ENCODE measurements at regions not wholly inside any gene's neighbourhood (a gene's known extent, or its start where the extent isn't known, plus 50 kb on each side); places are given as distances from the start of the nearest gene placed in this dataset.
"Not testable (repeated sequence)": the region's sequence is repeated elsewhere in the genome, so short reads cannot be mapped to it uniquely, and the experiment has no call there.

DNA sequence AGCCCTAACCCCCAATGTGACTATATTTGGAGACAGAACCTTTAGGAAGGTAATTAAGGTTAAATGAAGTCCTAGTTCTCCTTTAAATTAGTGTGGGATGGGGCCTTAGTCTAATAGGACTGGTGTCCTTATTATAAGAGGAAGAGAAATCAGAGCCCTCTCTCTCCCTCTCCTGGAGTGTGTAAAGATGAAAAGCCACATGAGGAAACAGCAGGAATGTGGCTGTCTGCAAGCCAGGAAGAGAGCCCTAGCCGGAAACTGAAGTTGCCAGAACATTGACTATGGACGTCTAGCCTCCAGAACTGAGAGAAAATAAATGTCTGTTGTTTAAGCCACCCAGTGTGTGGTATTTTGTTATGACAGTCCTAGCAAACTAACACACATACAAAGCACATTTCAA lies 802.9 kb upstream of the AMELY start:
- TF ChIP-seq POLR2A (IDR thresholded peaks at IDR 0.05) = no peak
- TF ChIP-seq, protein P1, sequence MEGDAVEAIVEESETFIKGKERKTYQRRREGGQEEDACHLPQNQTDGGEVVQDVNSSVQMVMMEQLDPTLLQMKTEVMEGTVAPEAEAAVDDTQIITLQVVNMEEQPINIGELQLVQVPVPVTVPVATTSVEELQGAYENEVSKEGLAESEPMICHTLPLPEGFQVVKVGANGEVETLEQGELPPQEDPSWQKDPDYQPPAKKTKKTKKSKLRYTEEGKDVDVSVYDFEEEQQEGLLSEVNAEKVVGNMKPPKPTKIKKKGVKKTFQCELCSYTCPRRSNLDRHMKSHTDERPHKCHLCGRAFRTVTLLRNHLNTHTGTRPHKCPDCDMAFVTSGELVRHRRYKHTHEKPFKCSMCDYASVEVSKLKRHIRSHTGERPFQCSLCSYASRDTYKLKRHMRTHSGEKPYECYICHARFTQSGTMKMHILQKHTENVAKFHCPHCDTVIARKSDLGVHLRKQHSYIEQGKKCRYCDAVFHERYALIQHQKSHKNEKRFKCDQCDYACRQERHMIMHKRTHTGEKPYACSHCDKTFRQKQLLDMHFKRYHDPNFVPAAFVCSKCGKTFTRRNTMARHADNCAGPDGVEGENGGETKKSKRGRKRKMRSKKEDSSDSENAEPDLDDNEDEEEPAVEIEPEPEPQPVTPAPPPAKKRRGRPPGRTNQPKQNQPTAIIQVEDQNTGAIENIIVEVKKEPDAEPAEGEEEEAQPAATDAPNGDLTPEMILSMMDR (IDR thresholded peaks at IDR 0.05) = no peak
- Histone ChIP-seq H3K4me3 (no peak overlapping the region), H3K27me3 (no peaks in the 10 kb centered on the region), H3K36me3 (no peaks in the 10 kb centered on the region), H3K4me1 (no peaks in the 10 kb centered on the region), H3K27ac (no peak overlapping the region), H3K9me3 (no peaks in the 10 kb centered on the region)
- intact Hi-C loops (cut with DNase I) = no loop called here
- WGBS (ENCODE audit: insufficient coverage, low coverage, low lambda C conversion rate, missing lambda C conversion rate) = no CpG with 5 or more reads among the region's 2 CpGs
- ATAC-seq (no peak), DNase-seq (no peak)

DNA sequence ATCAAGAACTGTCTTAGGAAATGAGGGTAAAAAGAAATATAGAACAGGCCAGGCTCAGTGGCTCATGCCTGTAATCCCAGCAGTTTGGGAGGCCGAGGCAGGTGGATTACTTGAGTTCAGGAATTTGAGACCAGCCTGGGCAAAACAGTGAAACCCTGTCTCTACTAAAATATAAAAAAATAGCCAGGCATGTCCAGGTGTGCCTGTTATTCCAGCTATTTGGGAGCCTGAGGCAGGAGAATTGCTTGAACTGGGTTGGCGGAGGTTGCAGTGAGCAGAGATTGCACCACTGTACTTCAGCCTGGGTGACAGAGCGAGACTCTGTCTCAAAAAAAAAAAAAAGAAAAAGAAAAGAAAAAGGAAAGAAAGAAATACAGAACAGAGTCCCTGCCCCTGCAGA lies 802.2 kb upstream of the AMELY start:
- H3K4me3 ChIP-seq; DNase-seq; H3K9me3 ChIP-seq; intact Hi-C loops (cut with DNase I); ATAC-seq; H3K27me3 ChIP-seq; H3K4me1 ChIP-seq; H3K27ac ChIP-seq; H3K36me3 ChIP-seq: not testable (repeated sequence)
- WGBS (ENCODE audit: insufficient coverage, low coverage, low lambda C conversion rate, missing lambda C conversion rate) = no CpG with 5 or more reads among the region's 3 CpGs

DNA sequence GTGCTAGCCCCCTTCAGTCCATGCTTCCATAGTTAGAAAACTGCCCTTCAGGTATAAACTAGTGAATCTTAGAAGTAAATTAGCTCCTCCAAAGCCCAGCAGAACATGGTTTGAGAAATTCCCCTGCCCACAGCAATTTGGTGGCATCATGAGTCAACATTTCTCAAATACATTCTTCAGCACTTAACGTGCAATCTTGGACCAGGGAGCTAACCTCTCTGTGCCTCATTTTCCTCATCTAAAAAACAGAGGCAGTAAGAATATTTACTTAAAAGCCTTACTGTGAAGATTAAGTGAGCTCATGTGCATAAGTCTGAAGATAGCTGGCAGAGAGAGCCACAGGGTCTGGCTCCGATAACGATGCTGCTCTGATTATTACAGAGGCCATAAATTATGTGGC lies 800.7 kb upstream of the AMELY start:
- H3K4me3 ChIP-seq = no peak overlapping the region
- ATAC-seq (no peak), DNase-seq (no peak)
- no peak overlapping the region for H3K27ac ChIP-seq
- H3K4me1 ChIP-seq = no peaks in the 10 kb centered on the region
- H3K27me3 ChIP-seq = no peaks in the 10 kb centered on the region
- intact Hi-C loops (cut with DNase I) = no loop called here
- TF ChIP-seq, protein P1 (IDR thresholded peaks at IDR 0.05) = no peak
- no peak for TF ChIP-seq POLR2A (IDR thresholded peaks at IDR 0.05)
- no peaks in the 10 kb centered on the region for H3K36me3 ChIP-seq
- H3K9me3 ChIP-seq = no peaks in the 10 kb centered on the region
- no CpG with 5 or more reads among the region's 3 CpGs for WGBS (ENCODE audit: insufficient coverage, low coverage, low lambda C conversion rate, missing lambda C conversion rate)

DNA sequence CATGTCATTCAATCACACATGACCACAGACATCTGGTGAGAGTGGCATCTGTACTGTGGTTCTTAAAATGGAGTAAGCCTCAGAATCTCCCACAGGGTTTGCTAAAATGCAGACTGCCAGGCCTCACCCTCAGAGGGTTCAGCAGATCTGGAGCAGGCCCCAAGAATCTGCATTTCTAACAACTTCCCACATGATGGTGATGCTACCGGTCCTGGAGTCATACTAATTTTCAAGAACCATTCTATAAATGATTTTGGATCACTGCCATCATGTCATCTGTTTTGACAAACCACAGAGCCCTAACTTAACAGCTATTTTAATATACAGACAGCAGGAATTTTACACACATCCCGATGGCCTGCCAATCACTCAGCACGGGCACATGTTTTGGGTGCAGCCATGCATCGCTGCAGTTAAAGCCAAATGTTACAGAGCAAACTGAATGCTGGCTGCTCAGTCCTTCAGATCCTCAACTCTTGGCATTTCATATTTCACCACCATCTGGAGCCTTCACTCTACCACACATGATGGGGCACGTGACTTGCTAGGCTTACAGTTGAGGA lies 792.1 kb upstream of the AMELY start:
- Histone ChIP-seq H3K4me1 (no peaks in the 10 kb centered on the region), H3K4me3 (no peak overlapping the region), H3K36me3 (no peaks in the 10 kb centered on the region), H3K9me3 (no peaks in the 10 kb centered on the region), H3K27ac (no peak overlapping the region), H3K27me3 (no peaks in the 10 kb centered on the region)
- ATAC-seq (no peak), DNase-seq (no peak)
- no CpG with 5 or more reads among the region's 5 CpGs for WGBS (ENCODE audit: insufficient coverage, low coverage, low lambda C conversion rate, missing lambda C conversion rate)
- TF ChIP-seq, protein P1 (IDR thresholded peaks at IDR 0.05) = no peak
- no peak for TF ChIP-seq POLR2A (IDR thresholded peaks at IDR 0.05)
- intact Hi-C loops (cut with DNase I) = no loop called here

DNA sequence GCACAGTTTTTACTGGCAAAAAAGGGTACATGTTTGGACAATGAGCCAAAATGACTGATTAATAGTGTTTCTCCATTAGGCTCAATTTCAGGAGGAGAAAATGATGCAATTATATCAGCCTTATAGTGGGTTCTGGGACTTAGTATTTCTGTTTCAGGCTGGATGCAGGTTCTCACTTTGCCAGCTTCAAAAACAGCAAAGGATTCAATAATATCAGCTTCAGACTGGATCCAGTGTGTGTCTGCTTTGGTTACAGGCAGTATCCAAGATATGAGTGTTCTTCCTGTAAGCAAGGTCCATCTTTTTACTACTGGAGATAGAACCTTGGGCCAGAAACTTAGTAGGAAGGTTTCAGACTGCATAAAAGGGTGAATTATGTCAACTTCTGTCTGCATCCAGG lies 790.9 kb upstream of the AMELY start:
- Histone ChIP-seq H3K4me3 (no peak overlapping the region), H3K27me3 (no peaks in the 10 kb centered on the region), H3K36me3 (no peaks in the 10 kb centered on the region), H3K4me1 (no peaks in the 10 kb centered on the region), H3K9me3 (no peaks in the 10 kb centered on the region), H3K27ac (no peak overlapping the region)
- no peak for TF ChIP-seq POLR2A (IDR thresholded peaks at IDR 0.05)
- TF ChIP-seq, protein P1 (IDR thresholded peaks at IDR 0.05) = no peak
- intact Hi-C loops (cut with DNase I) = no loop called here
- ATAC-seq (no peak), DNase-seq (no peak)
